Ascending aorta (tissue), 2 donors: ENCODE measurements at regions not wholly inside any gene's neighbourhood (a gene's known extent, or its start where the extent isn't known, plus 50 kb on each side); places are given as distances from the start of the nearest gene placed in this dataset.

Experiments used
- DNase-seq, 2 donors: peaks; one replicate each; pipeline ENCODE4 v3.0.0-alpha.2; 2019; ENCODE audit warnings: low spot score in 2 of 2
- H3K27ac ChIP-seq, 2 donors: fragments of 200-600 bp; sonication (generic); one replicate each; pipeline ENCODE4 v1.5.1; 2016 to 2017; ENCODE audit warnings: mild to moderate bottlenecking in 1 of 2
- H3K27me3 ChIP-seq: fragments of 200-600 bp; sonication (generic); one replicate; pipeline ENCODE4 v1.5.1; 2017
- H3K36me3 ChIP-seq, 2 donors: fragments of 200-600 bp; sonication (generic); one replicate each; pipeline ENCODE4 v1.5.1; 2016
- H3K4me1 ChIP-seq, 2 donors: fragments of 200-600 bp; sonication (generic); one replicate each; pipeline ENCODE4 v1.5.1; 2016 to 2017; ENCODE audit warnings: mild to moderate bottlenecking in 1 of 2
- H3K4me3 ChIP-seq, 2 donors: fragments of 200-600 bp; sonication (generic); one replicate each; pipeline ENCODE4 v1.5.1; 2016 to 2017; ENCODE audit warnings: mild to moderate bottlenecking in 1 of 2
- H3K9me3 ChIP-seq, 2 donors: fragments of 200-600 bp; sonication (generic); one replicate each; pipeline ENCODE4 v1.5.1; 2016
- CTCF ChIP-seq, 3 experiments: fragments of 200-600 bp in 2 of 3; fragments of 450-650 bp in 1 of 3; sonication (generic) in 2 of 3; IDR thresholded peaks; one replicate each; pipeline ENCODE4 v1.5.1; 2016 to 2019; ENCODE audit warnings: antibody characterized with exemption in 3 of 3, mild to moderate bottlenecking in 1 of 3, moderate library complexity in 1 of 3
- intact Hi-C: fragments of 100-400 bp; cut with DNase I; formaldehyde crosslinking; loops from one replicate; pipeline ENCODE4 v1.15.1; 2023

DNA sequence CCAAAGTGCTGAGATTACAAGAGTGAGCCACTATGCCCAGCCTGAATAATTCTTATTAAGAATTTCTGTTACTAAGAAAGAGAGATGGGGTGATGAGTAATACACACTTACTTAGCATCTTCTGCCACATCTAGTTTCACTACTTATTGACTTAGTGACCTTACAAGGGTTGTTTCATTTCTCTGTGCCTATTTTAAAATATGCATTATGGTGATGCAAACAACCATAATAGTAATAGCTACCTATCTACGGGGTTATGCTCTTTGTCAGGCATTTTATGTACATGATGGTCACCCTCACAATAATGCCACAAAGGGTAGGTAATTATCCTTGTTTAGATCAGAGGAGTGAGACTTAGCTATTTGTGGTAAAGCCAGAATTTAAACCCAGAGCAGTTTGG, 499.0 kb upstream of the SGCD start:
- Histone ChIP-seq H3K27ac (no peak overlapping the region), H3K4me1 (no peaks in the 10 kb centered on the region), H3K27me3 (no peaks in the 10 kb centered on the region), H3K9me3 (no peaks in the 10 kb centered on the region), H3K36me3 (no peaks in the 10 kb centered on the region), H3K4me3 (no peak overlapping the region)
- intact Hi-C loops = no loop called here
- no peak for TF ChIP-seq CTCF (IDR thresholded peaks at IDR 0.05)
- no peak for DNase-seq

DNA sequence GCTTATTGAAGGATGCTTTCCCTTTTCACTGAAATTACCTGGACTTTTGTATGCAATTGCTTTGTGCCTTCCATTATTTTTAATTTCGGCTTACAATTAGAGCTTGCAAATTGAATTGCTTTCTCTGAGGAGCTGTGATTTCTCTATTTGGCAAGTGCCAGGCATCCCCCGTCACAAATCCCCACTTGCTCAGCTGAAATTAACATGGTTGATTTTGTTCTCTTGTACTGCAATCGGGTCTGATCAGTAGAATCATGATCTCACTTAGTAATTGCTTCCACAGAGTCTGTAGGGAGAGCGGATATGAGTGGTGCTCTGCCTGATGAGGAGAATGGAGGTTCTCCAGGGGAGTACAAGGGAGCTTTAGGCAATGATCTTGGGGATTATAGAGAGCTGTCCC, 495.5 kb upstream of the SGCD start:
- no peaks in the 10 kb centered on the region for H3K4me1 ChIP-seq
- H3K27ac ChIP-seq = no peak overlapping the region
- TF ChIP-seq CTCF (IDR thresholded peaks at IDR 0.05) = no peak
- no peak for DNase-seq
- no peaks in the 10 kb centered on the region for H3K36me3 ChIP-seq
- intact Hi-C loops = no loop called here
- no peak overlapping the region for H3K4me3 ChIP-seq
- H3K27me3 ChIP-seq = no peaks in the 10 kb centered on the region
- H3K9me3 ChIP-seq = no peaks in the 10 kb centered on the region

- TF ChIP-seq CTCF (IDR thresholded peaks at IDR 0.05) = no peak
- DNase-seq = no peak
- Histone ChIP-seq H3K36me3 (no peaks in the 10 kb centered on the region), H3K9me3 (no peaks in the 10 kb centered on the region), H3K4me1 (no peaks in the 10 kb centered on the region), H3K27ac (no peak overlapping the region), H3K4me3 (no peak overlapping the region), H3K27me3 (no peaks in the 10 kb centered on the region)
- intact Hi-C loops = no loop called here
Observed at GRCh38 chr5:155833287-155833686, 493.7 kb upstream of the SGCD start.

DNA sequence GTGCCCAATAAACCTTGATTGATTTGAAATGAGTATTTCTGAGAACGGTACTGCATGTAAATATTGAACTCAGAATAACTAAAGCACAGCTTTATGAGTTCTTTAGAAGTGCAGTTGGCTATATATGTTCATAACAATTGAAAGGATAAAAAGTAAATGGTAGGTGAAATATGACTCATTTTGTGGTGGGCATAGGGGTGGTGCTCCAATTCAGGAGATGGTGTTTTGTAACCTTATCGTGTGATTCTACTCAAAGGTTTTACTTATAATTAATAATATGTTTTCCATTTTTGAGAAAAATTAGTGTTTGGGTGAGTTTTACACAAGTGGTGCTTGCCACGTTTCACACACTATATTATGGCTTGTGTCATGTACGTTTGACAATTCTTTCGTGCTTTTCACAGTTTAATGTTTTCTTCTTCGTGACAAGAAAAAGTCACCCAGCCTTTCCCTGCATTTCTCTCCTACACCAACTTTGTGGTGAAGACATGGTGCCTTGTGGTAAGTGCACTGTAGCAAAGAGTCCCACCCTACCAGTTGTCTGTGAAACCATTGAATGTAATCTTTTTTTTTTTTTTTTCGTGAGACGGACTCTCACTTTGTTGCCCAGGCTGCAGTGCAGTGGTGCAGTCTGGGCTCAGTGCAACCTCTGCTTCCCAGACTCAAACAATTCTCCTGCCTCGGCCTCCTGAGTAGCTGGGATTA, 492.5 kb upstream of the SGCD start:
- Histone ChIP-seq H3K4me1 (no peaks in the 10 kb centered on the region), H3K27me3 (no peaks in the 10 kb centered on the region), H3K36me3 (no peaks in the 10 kb centered on the region), H3K4me3 (no peak overlapping the region), H3K27ac (no peak overlapping the region), H3K9me3 (no peaks in the 10 kb centered on the region)
- no peak for TF ChIP-seq CTCF (IDR thresholded peaks at IDR 0.05)
- intact Hi-C loops = no loop called here
- DNase-seq = no peak

GRCh38 chr5:155836089-155836803, 490.7 kb upstream of the SGCD start:
- H3K27ac ChIP-seq = no peak overlapping the region
- no peak overlapping the region for H3K4me3 ChIP-seq
- H3K36me3 ChIP-seq = no peaks in the 10 kb centered on the region
- intact Hi-C loops = no loop called here
- no peaks in the 10 kb centered on the region for H3K4me1 ChIP-seq
- TF ChIP-seq CTCF (IDR thresholded peaks at IDR 0.05) = no peak
- no peaks in the 10 kb centered on the region for H3K9me3 ChIP-seq
- H3K27me3 ChIP-seq = no peaks in the 10 kb centered on the region
- no peak for DNase-seq
